GM23338 (cell line): ENCODE measurements at regions not wholly inside any gene's neighbourhood (a gene's known extent, or its start where the extent isn't known, plus 50 kb on each side); places are given as distances from the start of the nearest gene placed in this dataset.

ENCODE experiments used
- ATAC-seq: fragments of 200-7000 bp; cut with Tn5 transposase; 3 replicates; pipeline ENCODE4 v1.9.1; 2020
- DNase-seq: peaks from one replicate; pipeline ENCODE4 v3.0.0-alpha.2; 2015; ENCODE audit warnings: low spot score
- H2AFZ ChIP-seq: fragments of 200-600 bp; sonication (generic); 2 replicates; pipeline ENCODE4 v1.8.0; 2016; ENCODE audit warnings: antibody characterized with exemption, mild to moderate bottlenecking, moderate library complexity
- H3F3A ChIP-seq: fragments of 200-600 bp; sonication (generic); replicated peaks from 2 replicates; pipeline ENCODE4 v1.8.0; 2017; ENCODE audit warnings: antibody characterized with exemption, mixed run types, low read depth
- H3K27ac ChIP-seq: fragments of 200-600 bp; sonication (generic); 2 replicates; pipeline ENCODE4 v1.6.1; 2016; ENCODE audit warnings: low read depth
- H3K27me3 ChIP-seq: fragments of 200-600 bp; sonication (generic); 2 replicates; pipeline ENCODE4 v1.8.0; 2016; ENCODE audit warnings: mild to moderate bottlenecking, mixed run types, moderate library complexity; ENCODE audit not compliant: insufficient read depth
- H3K36me3 ChIP-seq: fragments of 200-600 bp; sonication (generic); 2 replicates; pipeline ENCODE4 v1.8.0; 2016; ENCODE audit warnings: mild to moderate bottlenecking; ENCODE audit not compliant: insufficient read depth
- H3K4me1 ChIP-seq: fragments of 200-600 bp; sonication (generic); 2 replicates; pipeline ENCODE4 v1.8.0; 2016; ENCODE audit warnings: mild to moderate bottlenecking, moderate library complexity; ENCODE audit not compliant: insufficient read depth
- H3K4me2 ChIP-seq: fragments of 200-600 bp; sonication (generic); 2 replicates; pipeline ENCODE4 v1.7.1; 2017; ENCODE audit warnings: mixed run types
- H3K4me3 ChIP-seq: fragments of 200-600 bp; sonication (generic); 2 replicates; pipeline ENCODE4 v1.6.1; 2016; ENCODE audit warnings: mixed run types
- H3K79me2 ChIP-seq: fragments of 200-600 bp; sonication (generic); replicated peaks from 2 replicates; pipeline ENCODE4 v1.8.0; 2017; ENCODE audit warnings: mild to moderate bottlenecking; ENCODE audit not compliant: insufficient read depth
- H3K9me2 ChIP-seq: fragments of 200-600 bp; sonication (generic); 2 replicates; pipeline ENCODE4 v1.8.0; 2017; ENCODE audit not compliant: insufficient read depth
- H4K20me1 ChIP-seq: fragments of 200-600 bp; sonication (generic); replicated peaks from 2 replicates; pipeline ENCODE4 v1.8.0; 2017; ENCODE audit warnings: mild to moderate bottlenecking; ENCODE audit not compliant: insufficient read depth
- H3K27ac Mint-ChIP-seq: 2 replicates; pipeline ENCODE4 v1.8.0; 2020; ENCODE audit warnings: inconsistent platforms, mild to moderate bottlenecking, moderate library complexity, mixed read lengths
- H3K27me3 Mint-ChIP-seq: 3 replicates; pipeline ENCODE4 v1.8.0; 2022; ENCODE audit warnings: low read depth, mild to moderate bottlenecking, moderate library complexity, mixed read lengths, inconsistent platforms; ENCODE audit not compliant: insufficient read depth, poor library complexity
- H3K36me3 Mint-ChIP-seq: 3 replicates; pipeline ENCODE4 v1.8.0; 2021; ENCODE audit warnings: low read depth, mild to moderate bottlenecking, inconsistent platforms, moderate library complexity, mixed read lengths
- H3K4me1 Mint-ChIP-seq: 3 replicates; pipeline ENCODE4 v1.8.0; 2020; ENCODE audit warnings: mild to moderate bottlenecking, inconsistent platforms, mixed read lengths
- H3K4me3 Mint-ChIP-seq: 3 replicates; pipeline ENCODE4 v1.8.0; 2021; ENCODE audit warnings: moderate library complexity, mild to moderate bottlenecking, inconsistent platforms, mixed read lengths
- H3K9me3 Mint-ChIP-seq: 3 replicates; pipeline ENCODE4 v1.8.0; 2020; ENCODE audit warnings: moderate library complexity, mild to moderate bottlenecking, inconsistent platforms, mixed read lengths
- CREB1 ChIP-seq: fragments of 250-450 bp; sonication (Bioruptor Pico); IDR thresholded peaks from 2 replicates; pipeline ENCODE4 v1.5.0; 2020; ENCODE audit warnings: low read depth, mild to moderate bottlenecking, moderate library complexity
- CTCF ChIP-seq, 2 experiments: fragments of 200-600 bp in 1 of 2; sonication (generic) in 1 of 2; conservative IDR thresholded peaks; 2 replicates each; pipeline versions ENCODE4 v1.5.1 to v1.6.1; 2016 to 2017; ENCODE audit warnings: antibody characterized with exemption in 2 of 2, low read depth in 2 of 2, mild to moderate bottlenecking in 2 of 2, moderate library complexity in 1 of 2
- EZH2 ChIP-seq: fragments of 200-600 bp; sonication (generic); IDR thresholded peaks from one replicate; pipeline ENCODE4 v1.8.0; 2017; ENCODE audit warnings: antibody characterized with exemption, mild to moderate bottlenecking, low read depth; ENCODE audit not compliant: unreplicated experiment
- EZH2phosphoT487 ChIP-seq: fragments of 200-600 bp; sonication (generic); IDR thresholded peaks from one replicate; pipeline ENCODE4 v1.8.1; 2018; ENCODE audit warnings: antibody characterized with exemption; ENCODE audit not compliant: unreplicated experiment
- JUNB ChIP-seq: IDR thresholded peaks from one replicate; pipeline ENCODE4 v1.6.1; 2016; ENCODE audit warnings: antibody characterized with exemption; ENCODE audit not compliant: unreplicated experiment
- NANOG ChIP-seq: IDR thresholded peaks from 2 replicates; pipeline ENCODE4 v1.6.1; 2016; ENCODE audit warnings: antibody characterized with exemption, borderline replicate concordance
- POLR2AphosphoS5 ChIP-seq: IDR thresholded peaks from 2 replicates; pipeline ENCODE4 v1.6.1; 2016; ENCODE audit warnings: antibody characterized with exemption, low read depth
- STAT1 ChIP-seq: IDR thresholded peaks from one replicate; pipeline ENCODE4 v1.6.1; 2016; ENCODE audit warnings: antibody characterized with exemption; ENCODE audit not compliant: unreplicated experiment
- ZNF331 ChIP-seq: fragments of 250-450 bp; sonication (Bioruptor Pico); IDR thresholded peaks from 2 replicates; pipeline ENCODE4 v1.5.0; 2020; ENCODE audit warnings: low read depth, mild to moderate bottlenecking, moderate library complexity
- TF ChIP-seq, protein P1 (sequence below): IDR thresholded peaks from one replicate; pipeline ENCODE4 v1.6.1; 2018; ENCODE audit warnings: antibody characterized with exemption; ENCODE audit not compliant: unreplicated experiment
- TF ChIP-seq, protein P2 (sequence below): IDR thresholded peaks from 2 replicates; pipeline ENCODE4 v1.6.1; 2016; ENCODE audit warnings: antibody characterized with exemption

DNA sequence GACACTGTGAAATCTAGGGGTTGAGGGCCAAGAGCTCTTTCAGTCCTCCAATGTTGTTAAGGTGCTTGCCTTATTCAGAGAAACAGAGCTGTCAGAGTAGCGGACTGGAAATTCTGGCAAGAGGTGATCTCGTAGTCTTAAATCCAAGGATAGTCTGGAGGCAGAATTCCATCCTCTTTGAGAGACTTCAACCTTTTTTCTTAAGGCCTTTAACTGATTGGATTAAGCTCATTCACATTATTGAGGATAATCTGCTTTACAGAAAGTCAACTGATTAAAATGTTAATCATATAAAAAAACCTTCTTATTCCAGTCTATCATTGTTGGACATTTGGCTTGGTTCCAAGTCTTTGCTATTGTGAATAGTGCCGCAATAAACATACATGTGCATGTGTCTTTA lies 243.1 kb upstream of the COX7C start:
- Histone ChIP-seq H3K4me1 (no peaks in the 10 kb centered on the region), H3F3A (no peaks in the 10 kb centered on the region), H3K9me2 (no peaks in the 10 kb centered on the region), H3K79me2 (no peaks in the 10 kb centered on the region), H4K20me1 (no peaks in the 10 kb centered on the region), H2AFZ (no peak overlapping the region), H3K27me3 (no peaks in the 10 kb centered on the region), H3K36me3 (no peaks in the 10 kb centered on the region), H3K4me3 (no peak overlapping the region), H3K4me2 (no peak overlapping the region), H3K27ac (no peak overlapping the region)
- DNase-seq (no peak), ATAC-seq (no peak)
- H3K27ac Mint-ChIP-seq: 0 out of 2 replicates have a peak overlapping the region, but pooled peaks have one; percentile 41
- no peaks in the 10 kb centered on the region for H3K27me3 Mint-ChIP-seq
- H3K9me3 Mint-ChIP-seq: peaks cover 6% of the 10 kb centered on the region; the same call in 2 of the 3 replicates
- peaks cover 2% of the 10 kb centered on the region; the same call in 1 of the 3 replicates for H3K4me1 Mint-ChIP-seq
- TF ChIP-seq CTCF (conservative IDR thresholded peaks at IDR 0.05; ENCODE audit: low read depth in 2 of 2) (no peak), EZH2 (no peak), POLR2AphosphoS5 (no peak), JUNB (no peak), EZH2phosphoT487 (no peak), CREB1 (CRISPR knock-in tag) (no peak), ZNF331 (CRISPR knock-in tag) (no peak), NANOG (no peak), STAT1 (no peak)
- TF ChIP-seq, protein P1, sequence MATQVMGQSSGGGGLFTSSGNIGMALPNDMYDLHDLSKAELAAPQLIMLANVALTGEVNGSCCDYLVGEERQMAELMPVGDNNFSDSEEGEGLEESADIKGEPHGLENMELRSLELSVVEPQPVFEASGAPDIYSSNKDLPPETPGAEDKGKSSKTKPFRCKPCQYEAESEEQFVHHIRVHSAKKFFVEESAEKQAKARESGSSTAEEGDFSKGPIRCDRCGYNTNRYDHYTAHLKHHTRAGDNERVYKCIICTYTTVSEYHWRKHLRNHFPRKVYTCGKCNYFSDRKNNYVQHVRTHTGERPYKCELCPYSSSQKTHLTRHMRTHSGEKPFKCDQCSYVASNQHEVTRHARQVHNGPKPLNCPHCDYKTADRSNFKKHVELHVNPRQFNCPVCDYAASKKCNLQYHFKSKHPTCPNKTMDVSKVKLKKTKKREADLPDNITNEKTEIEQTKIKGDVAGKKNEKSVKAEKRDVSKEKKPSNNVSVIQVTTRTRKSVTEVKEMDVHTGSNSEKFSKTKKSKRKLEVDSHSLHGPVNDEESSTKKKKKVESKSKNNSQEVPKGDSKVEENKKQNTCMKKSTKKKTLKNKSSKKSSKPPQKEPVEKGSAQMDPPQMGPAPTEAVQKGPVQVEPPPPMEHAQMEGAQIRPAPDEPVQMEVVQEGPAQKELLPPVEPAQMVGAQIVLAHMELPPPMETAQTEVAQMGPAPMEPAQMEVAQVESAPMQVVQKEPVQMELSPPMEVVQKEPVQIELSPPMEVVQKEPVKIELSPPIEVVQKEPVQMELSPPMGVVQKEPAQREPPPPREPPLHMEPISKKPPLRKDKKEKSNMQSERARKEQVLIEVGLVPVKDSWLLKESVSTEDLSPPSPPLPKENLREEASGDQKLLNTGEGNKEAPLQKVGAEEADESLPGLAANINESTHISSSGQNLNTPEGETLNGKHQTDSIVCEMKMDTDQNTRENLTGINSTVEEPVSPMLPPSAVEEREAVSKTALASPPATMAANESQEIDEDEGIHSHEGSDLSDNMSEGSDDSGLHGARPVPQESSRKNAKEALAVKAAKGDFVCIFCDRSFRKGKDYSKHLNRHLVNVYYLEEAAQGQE: no peak
- TF ChIP-seq, protein P2, sequence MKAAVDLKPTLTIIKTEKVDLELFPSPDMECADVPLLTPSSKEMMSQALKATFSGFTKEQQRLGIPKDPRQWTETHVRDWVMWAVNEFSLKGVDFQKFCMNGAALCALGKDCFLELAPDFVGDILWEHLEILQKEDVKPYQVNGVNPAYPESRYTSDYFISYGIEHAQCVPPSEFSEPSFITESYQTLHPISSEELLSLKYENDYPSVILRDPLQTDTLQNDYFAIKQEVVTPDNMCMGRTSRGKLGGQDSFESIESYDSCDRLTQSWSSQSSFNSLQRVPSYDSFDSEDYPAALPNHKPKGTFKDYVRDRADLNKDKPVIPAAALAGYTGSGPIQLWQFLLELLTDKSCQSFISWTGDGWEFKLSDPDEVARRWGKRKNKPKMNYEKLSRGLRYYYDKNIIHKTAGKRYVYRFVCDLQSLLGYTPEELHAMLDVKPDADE: no peak
- no peak overlapping the region for H3K4me3 Mint-ChIP-seq
- H3K36me3 Mint-ChIP-seq: peaks cover 4% of the 10 kb centered on the region; the same call in 1 of the 3 replicates
